Retinal pigment epithelial cell (primary cell): ENCODE measurements at regions not wholly inside any gene's neighbourhood (a gene's known extent, or its start where the extent isn't known, plus 50 kb on each side); places are given as distances from the start of the nearest gene placed in this dataset.

ENCODE experiments used
- DNase-seq: peaks from one replicate; pipeline ENCODE4 v3.0.0-alpha.2; 2010; ENCODE audit warnings: low read depth
- H3K4me3 ChIP-seq: 2 replicates; pipeline ENCODE4 v1.5.1; 2011; ENCODE audit warnings: mild to moderate bottlenecking, low read length, control low read depth, moderate library complexity
- CTCF ChIP-seq: conservative IDR thresholded peaks from 2 replicates; pipeline ENCODE4 v1.5.1; 2011; ENCODE audit warnings: low read depth, low read length, control low read depth, inconsistent platforms

- TF ChIP-seq CTCF = no peak
- DNase-seq = no peak
- no peak overlapping the region for H3K4me3 ChIP-seq
Measured at GRCh38 chr2:181832015-181832414, 59.5 kb upstream of the ITPRID2 start.

- no peak for DNase-seq
- H3K4me3 ChIP-seq = no peak overlapping the region
- TF ChIP-seq CTCF = no peak
Measured at GRCh38 chr2:181836583-181836982, 54.9 kb upstream of the ITPRID2 start.

DNA sequence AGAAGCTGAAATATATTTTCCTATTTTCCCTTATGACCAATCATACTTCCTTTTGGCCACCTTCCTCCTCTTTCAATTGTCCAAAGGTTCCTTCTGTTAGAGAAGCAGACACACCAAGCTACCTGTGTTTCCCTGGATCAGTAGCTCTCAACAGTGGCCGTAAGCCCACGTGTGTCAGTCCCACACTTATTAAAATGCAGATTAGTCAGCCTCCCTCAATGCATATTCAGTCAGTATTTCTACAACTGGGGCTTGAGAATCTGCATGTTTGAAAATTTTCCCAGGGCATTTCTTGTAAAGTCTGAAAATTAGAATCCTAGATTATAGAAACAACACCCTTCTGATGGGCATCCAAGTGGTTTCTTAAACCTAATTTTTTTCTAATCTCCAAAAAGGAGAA, 54.0 kb upstream of the ITPRID2 start:
- DNase-seq = no peak
- no peak overlapping the region for H3K4me3 ChIP-seq
- TF ChIP-seq CTCF = no peak

GRCh38 chr2:181839811-181840210, 51.7 kb upstream of the ITPRID2 start:
- no peak for DNase-seq

GRCh38 chr2:181841079-181841478, 50.5 kb upstream of the ITPRID2 start:
- no peak for DNase-seq
- no peak for TF ChIP-seq CTCF
- H3K4me3 ChIP-seq = no peak overlapping the region

More at GRCh38 chr2:181839811-181840210, 51.7 kb upstream of the ITPRID2 start:
- H3K4me3 ChIP-seq = no peak overlapping the region
- TF ChIP-seq CTCF = no peak
